ENCODE measurements at regions not wholly inside any gene's neighbourhood (a gene's known extent, or its start where the extent isn't known, plus 50 kb on each side); places are given as distances from the start of the nearest gene placed in this dataset.
A peak's percentile ranks its signal among the peaks of the same experiment; 100 is the strongest.

DNA sequence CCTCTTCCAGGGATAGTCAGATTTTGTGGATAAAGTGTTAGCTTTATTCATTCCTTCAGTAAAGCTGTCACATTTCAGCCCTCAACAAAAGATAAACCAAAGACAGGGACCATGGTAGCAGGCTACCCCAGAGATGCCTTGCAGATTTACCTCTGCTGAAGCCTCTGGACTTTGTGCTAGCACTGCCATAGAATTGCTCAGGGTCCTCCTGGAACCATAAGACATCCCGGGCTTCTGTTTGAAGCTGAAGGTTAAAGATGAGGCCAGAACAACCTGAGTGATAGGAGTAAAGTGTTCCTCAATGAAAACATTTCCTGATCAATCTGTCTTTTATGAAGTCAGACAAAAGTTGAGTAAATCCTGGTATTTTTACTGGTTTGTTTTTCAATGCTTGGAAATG, 57.5 kb upstream of the ARL15 start:
- DNase-seq (ENCODE audit: low read depth in 2 of 2) = no peak

DNA sequence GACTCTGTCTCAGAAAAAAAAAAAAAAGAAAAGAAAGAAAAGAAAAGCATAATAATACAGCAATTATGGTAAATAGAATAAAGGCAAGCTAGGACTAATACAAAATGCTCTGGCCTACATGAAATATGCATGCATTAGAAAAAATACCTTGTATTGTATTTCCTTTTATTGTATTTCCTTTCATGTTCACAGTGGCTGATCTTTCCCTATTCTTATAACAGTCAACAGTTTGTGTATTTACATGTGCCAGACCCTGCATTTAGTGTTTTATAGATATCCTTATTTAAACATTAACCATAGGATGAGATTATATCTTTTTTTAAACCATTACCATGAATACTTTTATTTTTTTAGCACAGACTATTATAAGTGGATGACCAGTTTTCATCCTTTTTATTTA, 56.3 kb upstream of the ARL15 start:
- no peak for DNase-seq (ENCODE audit: low read depth in 2 of 2)

DNA sequence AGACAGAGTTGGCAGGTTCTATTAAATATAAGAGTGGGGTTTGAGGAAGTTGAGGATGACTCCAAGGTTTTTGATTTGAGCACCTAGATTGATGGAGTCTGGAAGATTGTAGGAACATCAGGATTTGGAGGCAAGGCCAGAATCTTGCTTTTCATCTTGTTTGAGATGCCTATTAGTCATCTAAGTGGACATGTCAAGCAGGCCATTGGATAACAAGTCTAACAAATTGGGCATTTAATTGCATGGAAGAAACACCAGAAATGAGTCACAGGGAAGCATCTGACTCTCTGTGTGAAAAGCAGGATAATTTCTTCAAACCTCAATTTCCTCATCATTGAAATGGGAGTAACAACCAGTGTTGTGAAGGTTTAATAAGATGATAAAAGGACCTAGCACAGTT, 53.3 kb upstream of the ARL15 start:
- DNase-seq (ENCODE audit: low read depth in 2 of 2) = no peak

DNA sequence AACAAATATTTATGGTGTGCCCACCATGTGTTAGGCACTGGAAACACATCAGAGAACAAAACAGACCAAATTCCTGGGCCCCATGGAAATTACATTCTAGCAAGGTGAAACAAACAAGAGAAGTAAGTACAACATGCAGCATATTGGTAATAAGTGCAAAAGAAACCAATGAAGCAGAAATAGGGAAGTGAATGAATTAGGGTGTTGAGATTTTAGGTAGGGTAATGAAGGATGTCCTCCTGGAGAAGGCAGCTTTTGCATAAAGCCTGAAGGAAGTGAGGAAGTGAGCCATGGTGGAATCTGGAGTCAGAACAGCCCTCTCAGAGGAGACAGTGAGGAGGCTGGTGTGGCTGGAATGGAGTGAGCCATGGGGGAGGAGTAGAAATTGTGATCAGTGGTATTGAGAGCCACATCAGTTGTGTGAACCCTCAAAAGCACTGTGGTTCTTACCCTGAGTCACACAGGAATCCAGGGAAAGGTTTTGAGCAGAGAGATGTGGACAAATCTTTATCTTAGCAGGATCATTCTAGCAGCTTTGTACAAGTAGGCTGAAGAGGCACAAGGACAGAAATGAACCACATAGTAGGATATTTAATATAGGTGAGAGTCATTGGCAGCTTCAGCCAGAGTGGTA, 52.7 kb upstream of the ARL15 start:
- DNase-seq (ENCODE audit: low read depth in 2 of 2) = no peak

DNA sequence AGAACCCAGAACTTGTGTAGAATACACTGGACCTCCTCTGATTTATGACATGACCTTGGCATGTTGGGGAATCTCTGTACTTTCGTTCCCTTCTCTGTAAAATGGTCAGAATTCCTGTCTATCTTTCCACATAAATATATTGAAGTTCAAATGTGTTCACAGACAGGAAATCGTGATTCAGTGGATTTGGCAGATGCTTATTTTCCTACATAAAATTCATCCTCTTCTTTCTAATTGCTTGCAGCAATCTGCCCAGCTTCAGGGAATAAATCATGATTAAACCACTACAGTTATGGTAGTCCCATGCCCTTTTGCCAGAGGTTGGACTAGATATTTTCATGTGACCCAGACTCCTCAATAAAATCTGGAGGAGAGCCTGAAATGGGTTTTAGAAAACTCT, 52.1 kb upstream of the ARL15 start:
- DNase-seq (ENCODE audit: low read depth in 2 of 2) = peak; percentile 62 to 76

DNA sequence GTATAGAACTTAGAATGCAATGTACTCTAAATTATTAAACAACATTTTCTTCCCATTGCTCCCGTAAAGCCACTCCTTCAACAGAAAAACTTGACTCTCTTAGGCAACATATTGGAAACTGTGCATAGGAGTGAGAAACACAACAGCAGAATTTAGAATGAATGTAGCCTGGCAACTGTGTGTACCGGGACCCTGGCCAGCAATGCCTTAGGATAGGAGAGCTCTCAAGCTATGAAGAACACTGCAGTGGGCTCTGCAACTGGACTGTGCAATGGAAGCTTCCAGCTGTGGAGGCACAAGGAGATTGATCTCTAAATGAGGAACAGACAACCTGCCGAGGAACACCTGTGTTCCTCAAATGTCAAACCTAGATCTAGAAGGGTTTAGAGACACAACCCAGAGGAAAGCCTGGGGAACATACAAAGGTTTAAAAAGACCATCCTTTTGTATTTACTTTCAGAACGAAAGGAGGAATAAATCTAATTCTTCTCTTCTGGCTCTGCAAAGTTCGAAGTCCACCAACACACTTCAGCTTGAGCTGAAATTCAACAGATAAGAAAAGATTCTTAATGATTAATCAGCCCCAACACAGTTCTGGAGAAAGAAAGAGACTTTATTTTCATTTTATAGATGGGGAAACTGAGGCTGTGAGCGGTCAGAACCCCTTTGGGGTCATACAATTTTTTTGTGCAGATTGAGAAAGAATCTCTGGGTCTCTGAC, 51.5 kb upstream of the ARL15 start:
- DNase-seq (ENCODE audit: low read depth in 2 of 2) = no peak

DNA sequence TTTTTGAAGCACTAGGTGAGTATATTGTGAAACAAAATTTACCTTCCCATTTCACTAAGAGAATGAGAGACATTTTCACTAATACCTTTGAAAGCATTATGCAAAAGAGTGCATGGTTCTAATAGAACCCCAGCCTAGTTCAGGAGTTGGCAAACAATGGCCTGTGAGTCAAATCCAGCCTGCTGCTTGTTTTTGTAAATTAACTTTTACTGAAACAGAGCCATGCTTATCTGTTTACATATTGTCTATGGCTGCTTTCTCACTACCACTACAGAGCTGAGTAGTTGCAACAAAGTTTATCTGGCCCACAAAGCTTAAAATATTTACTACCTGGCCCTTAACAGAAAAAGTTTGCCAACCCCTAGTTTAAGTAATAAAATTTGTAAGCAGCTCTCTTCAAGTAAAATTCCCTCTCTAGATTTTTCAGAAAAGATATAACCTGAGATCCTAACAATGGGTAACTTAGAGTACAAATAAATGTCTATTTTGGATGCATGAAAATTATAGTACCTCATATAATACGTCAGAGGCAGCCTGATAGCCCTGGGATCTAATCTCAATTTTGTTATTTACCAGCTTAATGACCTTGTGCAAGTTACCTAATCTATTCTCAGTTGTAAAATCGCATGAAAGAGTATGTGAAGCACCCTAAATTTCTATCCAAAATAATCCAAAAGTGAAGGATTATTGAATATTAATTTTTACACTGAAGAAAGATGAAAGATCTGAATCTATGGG, 50.7 kb upstream of the ARL15 start:
- DNase-seq (ENCODE audit: low read depth in 2 of 2) = no peak
